ENCODE measurements at regions not wholly inside any gene's neighbourhood (a gene's known extent, or its start where the extent isn't known, plus 50 kb on each side); places are given as distances from the start of the nearest gene placed in this dataset.

- TF ChIP-seq CTCF (IDR thresholded peaks at IDR 0.05), result no peak
- no peaks in the 10 kb centered on the region for H3K4me1 ChIP-seq
- no peak overlapping the region for H3K27ac ChIP-seq
- H3K9me3 ChIP-seq, result no peaks in the 10 kb centered on the region
- H3K36me3 ChIP-seq (ENCODE audit: insufficient read depth in 1 of 2, low read depth in 1 of 2), result no peaks in the 10 kb centered on the region
- intact Hi-C loops (cut with DNase I), result no loop called here
- DNase-seq, result no peak
- no peak overlapping the region for H3K4me3 ChIP-seq
- no peaks in the 10 kb centered on the region for H3K27me3 ChIP-seq (ENCODE audit: insufficient read depth in 3 of 3, low read length in 2 of 3)
- no peak for ATAC-seq
- WGBS, 3 donors, result 56 to 72% (median 65%) methylated on average over 2 of the region's 2 CpGs
Observed at GRCh38 chr5:6950250-6950649, 237.0 kb downstream of the TENT4A start.

GRCh38 chr5:6950860-6951259 lies 237.6 kb downstream of the TENT4A start:
- intact Hi-C loops (cut with DNase I), result no loop called here
- 32 to 48% (median 35%) methylated on average over 5 of the region's 5 CpGs for WGBS, 3 donors
- no peaks in the 10 kb centered on the region for H3K4me1 ChIP-seq
- ATAC-seq (no peak), DNase-seq (no peak)
- no peak for TF ChIP-seq CTCF (IDR thresholded peaks at IDR 0.05)
- no peak overlapping the region for H3K4me3 ChIP-seq
- H3K27me3 ChIP-seq (ENCODE audit: insufficient read depth in 3 of 3, low read length in 2 of 3), result no peaks in the 10 kb centered on the region
- no peak overlapping the region for H3K27ac ChIP-seq
- no peaks in the 10 kb centered on the region for H3K9me3 ChIP-seq
- H3K36me3 ChIP-seq (ENCODE audit: insufficient read depth in 1 of 2, low read depth in 1 of 2), result no peaks in the 10 kb centered on the region

GRCh38 chr5:6961123-6961522 lies 247.9 kb downstream of the TENT4A start:
- Histone ChIP-seq H3K27me3 (ENCODE audit: insufficient read depth in 3 of 3, low read length in 2 of 3) (no peaks in the 10 kb centered on the region), H3K27ac (no peak overlapping the region), H3K9me3 (no peaks in the 10 kb centered on the region), H3K36me3 (ENCODE audit: insufficient read depth in 1 of 2, low read depth in 1 of 2) (no peaks in the 10 kb centered on the region), H3K4me1 (no peaks in the 10 kb centered on the region), H3K4me3 (no peak overlapping the region)
- WGBS, 3 donors, result 91 to 93% (median 93%) methylated on average over 2 of the region's 2 CpGs
- no peak for DNase-seq
- intact Hi-C loops (cut with DNase I), result no loop called here
- TF ChIP-seq CTCF (IDR thresholded peaks at IDR 0.05), result no peak
- no peak for ATAC-seq

- no peak for TF ChIP-seq CTCF (IDR thresholded peaks at IDR 0.05)
- H3K36me3 ChIP-seq (ENCODE audit: insufficient read depth in 1 of 2, low read depth in 1 of 2), result no peaks in the 10 kb centered on the region
- intact Hi-C loops (cut with DNase I), result no loop called here
- H3K4me1 ChIP-seq, result no peaks in the 10 kb centered on the region
- WGBS, 3 donors, result 56 to 67% (median 57%) methylated on average over 12 of the region's 12 CpGs
- no peaks in the 10 kb centered on the region for H3K9me3 ChIP-seq
- H3K4me3 ChIP-seq, result no peak overlapping the region
- ATAC-seq, result no peak
- DNase-seq, result no peak
- H3K27me3 ChIP-seq (ENCODE audit: insufficient read depth in 3 of 3, low read length in 2 of 3), result no peaks in the 10 kb centered on the region
- no peak overlapping the region for H3K27ac ChIP-seq
Observed at GRCh38 chr5:6961837-6962635, 248.8 kb downstream of the TENT4A start.

GRCh38 chr5:6976971-6977370 lies 263.7 kb downstream of the TENT4A start:
- WGBS, 3 donors, result 54 to 58% (median 56%) methylated on average over 2 of the region's 2 CpGs
- intact Hi-C loops (cut with DNase I), result no loop called here

More at GRCh38 chr5:6976971-6977370, 263.7 kb downstream of the TENT4A start:
- Histone ChIP-seq H3K27me3 (ENCODE audit: insufficient read depth in 3 of 3, low read length in 2 of 3) (no peaks in the 10 kb centered on the region), H3K36me3 (ENCODE audit: insufficient read depth in 1 of 2, low read depth in 1 of 2) (no peaks in the 10 kb centered on the region), H3K9me3 (no peaks in the 10 kb centered on the region), H3K27ac (no peak overlapping the region), H3K4me1 (no peaks in the 10 kb centered on the region), H3K4me3 (no peak overlapping the region)
- no peak for TF ChIP-seq CTCF (IDR thresholded peaks at IDR 0.05)
- ATAC-seq (no peak), DNase-seq (no peak)

All from psoas muscle (tissue), 7 donors.